H7 (cell line): ENCODE measurements at regions not wholly inside any gene's neighbourhood (a gene's known extent, or its start where the extent isn't known, plus 50 kb on each side); places are given as distances from the start of the nearest gene placed in this dataset.
"Not testable (repeated sequence)": the region's sequence is repeated elsewhere in the genome, so short reads cannot be mapped to it uniquely, and the experiment has no call there.

ENCODE experiments used
- DNase-seq: peaks from one replicate; pipeline ENCODE4 v3.0.0; 2012
- H3K27me3 ChIP-seq: 2 replicates; pipeline ENCODE4 v1.6.0; 2011; ENCODE audit warnings: mild to moderate bottlenecking, low read length; ENCODE audit not compliant: control insufficient read depth, insufficient read depth
- H3K36me3 ChIP-seq: replicated peaks from 2 replicates; pipeline ENCODE4 v1.5.1; 2011; ENCODE audit warnings: low read length; ENCODE audit not compliant: control insufficient read depth, insufficient read depth
- H3K4me3 ChIP-seq: 2 replicates; pipeline ENCODE4 v1.5.1; 2011; ENCODE audit warnings: low read depth, mild to moderate bottlenecking, control low read depth, low read length, moderate library complexity; ENCODE audit not compliant: insufficient read depth

- not testable (repeated sequence) for H3K36me3 ChIP-seq, DNase-seq, H3K4me3 ChIP-seq, H3K27me3 ChIP-seq
These were observed 304.7 kb downstream of the GJA1 start for GRCh38 chr6:121740188-121740587.

- Histone ChIP-seq H3K36me3 (no peaks in the 10 kb centered on the region), H3K4me3 (no peak overlapping the region), H3K27me3 (no peaks in the 10 kb centered on the region)
- DNase-seq: no peak
These were observed 308.2 kb downstream of the GJA1 start for GRCh38 chr6:121743691-121744090.

- no peak for DNase-seq
- no peak overlapping the region for H3K4me3 ChIP-seq
- no peaks in the 10 kb centered on the region for H3K36me3 ChIP-seq
- H3K27me3 ChIP-seq: no peaks in the 10 kb centered on the region
These were observed 312.9 kb downstream of the GJA1 start for GRCh38 chr6:121748376-121748775.

- DNase-seq: no peak
- Histone ChIP-seq H3K27me3 (no peaks in the 10 kb centered on the region), H3K36me3 (no peaks in the 10 kb centered on the region), H3K4me3 (no peak overlapping the region)
These were observed 313.4 kb downstream of the GJA1 start for GRCh38 chr6:121748850-121749249.

- DNase-seq: no peak
- Histone ChIP-seq H3K36me3 (no peaks in the 10 kb centered on the region), H3K4me3 (no peak overlapping the region), H3K27me3 (no peaks in the 10 kb centered on the region)
These were observed 320.0 kb downstream of the GJA1 start for GRCh38 chr6:121755485-121755884.

- DNase-seq: no peak
- H3K36me3 ChIP-seq: no peaks in the 10 kb centered on the region
- H3K4me3 ChIP-seq: no peak overlapping the region
- no peaks in the 10 kb centered on the region for H3K27me3 ChIP-seq
These were observed 321.2 kb downstream of the GJA1 start for GRCh38 chr6:121756666-121757065.

GRCh38 chr6:121759370-121759769 lies 323.9 kb downstream of the GJA1 start:
- Histone ChIP-seq H3K36me3 (no peaks in the 10 kb centered on the region), H3K4me3 (no peak overlapping the region), H3K27me3 (no peaks in the 10 kb centered on the region)
- DNase-seq: no peak

GRCh38 chr6:121760191-121760590 lies 324.7 kb downstream of the GJA1 start:
- DNase-seq: no peak
- H3K36me3 ChIP-seq: no peaks in the 10 kb centered on the region
- no peak overlapping the region for H3K4me3 ChIP-seq
- H3K27me3 ChIP-seq: no peaks in the 10 kb centered on the region

GRCh38 chr6:121760745-121761144 lies 325.3 kb downstream of the GJA1 start:
- Histone ChIP-seq H3K27me3 (no peaks in the 10 kb centered on the region), H3K4me3 (no peak overlapping the region)
- no peak for DNase-seq

GRCh38 chr6:121764493-121764892 lies 329.0 kb downstream of the GJA1 start:
- Histone ChIP-seq H3K4me3 (no peak overlapping the region), H3K36me3 (no peaks in the 10 kb centered on the region)
- DNase-seq: no peak

More at GRCh38 chr6:121760745-121761144, 325.3 kb downstream of the GJA1 start:
- no peaks in the 10 kb centered on the region for H3K36me3 ChIP-seq

GRCh38 chr6:121765060-121765459 lies 329.6 kb downstream of the GJA1 start:
- no peaks in the 10 kb centered on the region for H3K27me3 ChIP-seq
- no peak overlapping the region for H3K4me3 ChIP-seq
- H3K36me3 ChIP-seq: no peaks in the 10 kb centered on the region
- DNase-seq: no peak

More at GRCh38 chr6:121764493-121764892, 329.0 kb downstream of the GJA1 start:
- no peaks in the 10 kb centered on the region for H3K27me3 ChIP-seq

GRCh38 chr6:121767211-121767610 lies 331.8 kb downstream of the GJA1 start:
- no peak overlapping the region for H3K4me3 ChIP-seq
- no peaks in the 10 kb centered on the region for H3K27me3 ChIP-seq
- no peak for DNase-seq
- H3K36me3 ChIP-seq: no peaks in the 10 kb centered on the region

GRCh38 chr6:121770943-121771342 lies 335.5 kb downstream of the GJA1 start:
- no peak for DNase-seq
- Histone ChIP-seq H3K36me3 (no peaks in the 10 kb centered on the region), H3K27me3 (no peaks in the 10 kb centered on the region), H3K4me3 (no peak overlapping the region)

- Histone ChIP-seq H3K36me3 (no peaks in the 10 kb centered on the region), H3K27me3 (no peaks in the 10 kb centered on the region)
- DNase-seq: no peak
These were observed 336.7 kb downstream of the GJA1 start for GRCh38 chr6:121771937-121772720.

GRCh38 chr6:121776054-121776453 lies 340.6 kb downstream of the GJA1 start:
- no peaks in the 10 kb centered on the region for H3K36me3 ChIP-seq
- H3K27me3 ChIP-seq: no peaks in the 10 kb centered on the region
- no peak overlapping the region for H3K4me3 ChIP-seq
- no peak for DNase-seq

More at GRCh38 chr6:121771937-121772720, 336.7 kb downstream of the GJA1 start:
- H3K4me3 ChIP-seq: no peak overlapping the region
